HG03097 (cell line): ENCODE measurements at regions not wholly inside any gene's neighbourhood (a gene's known extent, or its start where the extent isn't known, plus 50 kb on each side); places are given as distances from the start of the nearest gene placed in this dataset.
"Not testable (repeated sequence)": the region's sequence is repeated elsewhere in the genome, so short reads cannot be mapped to it uniquely, and the experiment has no call there.

Experiments
- ATAC-seq: cut with Tn5 transposase; IDR thresholded peaks from one replicate; pipeline ENCODE4 v1.9.1; 2021; ENCODE audit not compliant: unreplicated experiment, low FRiP score

GRCh38 chr3:3902161-3902560 lies 102.9 kb downstream of the LRRN1 start:
- no peak for ATAC-seq

- ATAC-seq = no peak
Measured at GRCh38 chr3:3906171-3906570, 106.9 kb downstream of the LRRN1 start.

- no peak for ATAC-seq
Measured at GRCh38 chr3:3907023-3907422, 107.8 kb downstream of the LRRN1 start.

- ATAC-seq = no peak
Measured at GRCh38 chr3:3918763-3919162, 119.5 kb downstream of the LRRN1 start.

GRCh38 chr3:3919316-3919715 lies 120.1 kb downstream of the LRRN1 start:
- ATAC-seq = no peak

- ATAC-seq = no peak
Measured at GRCh38 chr3:3923619-3924018, 124.4 kb downstream of the LRRN1 start.

GRCh38 chr3:3927198-3927597 lies 128.0 kb downstream of the LRRN1 start:
- no peak for ATAC-seq

- no peak for ATAC-seq
Measured at GRCh38 chr3:3927965-3928364, 128.7 kb downstream of the LRRN1 start.

- ATAC-seq = not testable (repeated sequence)
Measured at GRCh38 chr3:3941380-3941779, 142.1 kb downstream of the LRRN1 start.

- ATAC-seq = no peak
Measured at GRCh38 chr3:3951071-3951470, 151.8 kb downstream of the LRRN1 start.

- no peak for ATAC-seq
Measured at GRCh38 chr3:3951501-3951900, 152.3 kb downstream of the LRRN1 start.

- ATAC-seq = not testable (repeated sequence)
Measured at GRCh38 chr3:3962867-3963266, 163.6 kb downstream of the LRRN1 start.

GRCh38 chr3:3984053-3984452 lies 184.8 kb downstream of the LRRN1 start:
- no peak for ATAC-seq

GRCh38 chr3:3991598-3991997 lies 192.4 kb downstream of the LRRN1 start:
- ATAC-seq = no peak

GRCh38 chr3:3992312-3992874 lies 193.2 kb downstream of the LRRN1 start:
- no peak for ATAC-seq

GRCh38 chr3:3998140-3998922 lies 199.1 kb downstream of the LRRN1 start:
- peak; percentile 83 for ATAC-seq

GRCh38 chr3:3999340-3999739 lies 200.1 kb downstream of the LRRN1 start:
- not testable (repeated sequence) for ATAC-seq

- no peak for ATAC-seq
Measured at GRCh38 chr3:4001976-4002375, 202.7 kb downstream of the LRRN1 start.

GRCh38 chr3:4006288-4006687 lies 207.1 kb downstream of the LRRN1 start:
- no peak for ATAC-seq

GRCh38 chr3:4008205-4008604 lies 209.0 kb downstream of the LRRN1 start:
- ATAC-seq = no peak

GRCh38 chr3:4011166-4011565 lies 211.9 kb downstream of the LRRN1 start:
- no peak for ATAC-seq

- no peak for ATAC-seq
Measured at GRCh38 chr3:4015426-4015825, 216.2 kb downstream of the LRRN1 start.
